Posterior cingulate gyrus (tissue), 11 donors: ENCODE measurements at regions not wholly inside any gene's neighbourhood (a gene's known extent, or its start where the extent isn't known, plus 50 kb on each side); places are given as distances from the start of the nearest gene placed in this dataset.

Experiments
- DNase-seq, 10 donors: peaks; one replicate each; pipeline versions ENCODE4 v3.0.0 to v3.0.0-alpha.2; 2020 to 2021; ENCODE audit warnings: mixed read lengths in 3 of 10
- intact Hi-C: fragments of 100-400 bp; cut with DNase I; formaldehyde crosslinking; loops from one replicate; pipeline ENCODE4 v1.15.1; 2023

- intact Hi-C loops, result no loop called here
- no peak for DNase-seq
These were observed 258.3 kb downstream of the ZNF536 start for GRCh38 chr19:30630289-30631032.

- intact Hi-C loops, result no loop called here
- DNase-seq, result no peak
These were observed 256.9 kb downstream of the ZNF536 start for GRCh38 chr19:30629086-30629485.

- DNase-seq, result no peak
- intact Hi-C loops, result no loop called here
These were observed 254.4 kb downstream of the ZNF536 start for GRCh38 chr19:30626626-30626966.

- intact Hi-C loops, result no loop called here
- no peak for DNase-seq
These were observed 253.9 kb downstream of the ZNF536 start for GRCh38 chr19:30625947-30626625.

GRCh38 chr19:30622276-30622675 is 250.1 kb downstream of the ZNF536 start:
- intact Hi-C loops, result no loop called here
- DNase-seq, result no peak

- intact Hi-C loops, result no loop called here
- DNase-seq, result no peak
These were observed 249.2 kb downstream of the ZNF536 start for GRCh38 chr19:30621326-30621920.

GRCh38 chr19:30620354-30620753 is 248.2 kb downstream of the ZNF536 start:
- intact Hi-C loops, result no loop called here
- no peak for DNase-seq

GRCh38 chr19:30609656-30610270 is 237.6 kb downstream of the ZNF536 start:
- DNase-seq, result no peak
- intact Hi-C loops, result no loop called here

GRCh38 chr19:30608471-30608870 is 236.3 kb downstream of the ZNF536 start:
- intact Hi-C loops, result no loop called here
- DNase-seq, result no peak
